ENCODE measurements at regions not wholly inside any gene's neighbourhood (a gene's known extent, or its start where the extent isn't known, plus 50 kb on each side); places are given as distances from the start of the nearest gene placed in this dataset.

GRCh38 chr6:78580923-78581322, 286.4 kb upstream of the IRAK1BP1 start:
- Histone ChIP-seq H3K4me3 (no peak overlapping the region), H3K36me3 (no peaks in the 10 kb centered on the region), H3K27ac (no peak overlapping the region), H3K27me3 (no peaks in the 10 kb centered on the region), H3K9me3 (no peaks in the 10 kb centered on the region), H3K4me1 (no peaks in the 10 kb centered on the region)
- 48 to 64% methylated on average over 2 of the region's 2 CpGs for WGBS, 2 donors
- intact Hi-C loops (cut with DNase I): no loop called here
- DNase-seq (no peak), ATAC-seq (no peak)
- no peak for TF ChIP-seq CTCF (IDR thresholded peaks at IDR 0.05)

- no peaks in the 10 kb centered on the region for H3K36me3 ChIP-seq
- H3K4me3 ChIP-seq: no peak overlapping the region
- H3K27ac ChIP-seq: no peak overlapping the region
- no peak for DNase-seq
- no peaks in the 10 kb centered on the region for H3K9me3 ChIP-seq
- H3K4me1 ChIP-seq: no peaks in the 10 kb centered on the region
- no peak for TF ChIP-seq CTCF (IDR thresholded peaks at IDR 0.05)
- intact Hi-C loops (cut with DNase I): no loop called here
- no peaks in the 10 kb centered on the region for H3K27me3 ChIP-seq
- WGBS, 2 donors: 80 to 86% methylated on average over 3 of the region's 3 CpGs
- ATAC-seq: no peak
Measured at GRCh38 chr6:78583079-78583478, 284.3 kb upstream of the IRAK1BP1 start.

GRCh38 chr6:78589436-78589835, 277.9 kb upstream of the IRAK1BP1 start:
- intact Hi-C loops (cut with DNase I): no loop called here
- Histone ChIP-seq H3K27ac (no peak overlapping the region), H3K4me3 (no peak overlapping the region), H3K36me3 (no peaks in the 10 kb centered on the region), H3K27me3 (no peaks in the 10 kb centered on the region), H3K9me3 (no peaks in the 10 kb centered on the region), H3K4me1 (no peaks in the 10 kb centered on the region)
- ATAC-seq (no peak), DNase-seq (no peak)
- 34 to 40% methylated on average over 1 of the region's 1 CpG for WGBS, 2 donors
- TF ChIP-seq CTCF (IDR thresholded peaks at IDR 0.05): no peak

- TF ChIP-seq CTCF (IDR thresholded peaks at IDR 0.05): no peak
- DNase-seq: no peak
- Histone ChIP-seq H3K27me3 (no peaks in the 10 kb centered on the region), H3K36me3 (no peaks in the 10 kb centered on the region), H3K4me1 (peaks cover 0 to 4% (median 0%) of the 10 kb centered on the region in 9 donors), H3K4me3 (no peak overlapping the region), H3K9me3 (peaks cover 0 to 10% (median 0%) of the 10 kb centered on the region in 11 donors), H3K27ac (no peak overlapping the region)
- 84 to 85% methylated on average over 5 of the region's 5 CpGs for WGBS, 2 donors
- ATAC-seq: no peak
- intact Hi-C loops (cut with DNase I): no loop called here
Measured at GRCh38 chr6:78593898-78594667, 273.3 kb upstream of the IRAK1BP1 start.
